ENCODE measurements at regions not wholly inside any gene's neighbourhood (a gene's known extent, or its start where the extent isn't known, plus 50 kb on each side); places are given as distances from the start of the nearest gene placed in this dataset.

- Mint-ChIP-seq H3K4me1 (peaks cover 9% of the 10 kb centered on the region), H3K36me3 (ENCODE audit: low read depth) (no peaks in the 10 kb centered on the region), H3K27ac (ENCODE audit: unreplicated experiment) (no peak overlapping the region), H3K27me3 (ENCODE audit: low read depth) (no peaks in the 10 kb centered on the region), H3K4me3 (no peak overlapping the region), H3K9me3 (peaks cover 2% of the 10 kb centered on the region)
- no peak for TF ChIP-seq CTCF (conservative IDR thresholded peaks at IDR 0.05)
- no peak for DNase-seq (ENCODE audit: low read depth, low spot score)
Observed at GRCh38 chr2:236657215-236657614, 87.6 kb downstream of the ACKR3 start.

GRCh38 chr2:236657801-236658200 is 88.2 kb downstream of the ACKR3 start:
- no peak for DNase-seq (ENCODE audit: low read depth, low spot score)
- TF ChIP-seq CTCF (conservative IDR thresholded peaks at IDR 0.05) = no peak
- Mint-ChIP-seq H3K9me3 (peaks cover 2% of the 10 kb centered on the region), H3K36me3 (ENCODE audit: low read depth) (no peaks in the 10 kb centered on the region), H3K4me1 (peaks cover 9% of the 10 kb centered on the region), H3K4me3 (no peak overlapping the region), H3K27ac (ENCODE audit: unreplicated experiment) (peak overlapping the region; percentile 15), H3K27me3 (ENCODE audit: low read depth) (no peaks in the 10 kb centered on the region)

GRCh38 chr2:236658974-236659757 is 89.5 kb downstream of the ACKR3 start:
- Mint-ChIP-seq H3K36me3 (ENCODE audit: low read depth) (no peaks in the 10 kb centered on the region), H3K9me3 (peaks cover 2% of the 10 kb centered on the region), H3K4me3 (no peak overlapping the region), H3K27ac (ENCODE audit: unreplicated experiment) (no peak overlapping the region), H3K4me1 (peaks cover 9% of the 10 kb centered on the region), H3K27me3 (ENCODE audit: low read depth) (no peaks in the 10 kb centered on the region)
- DNase-seq (ENCODE audit: low read depth, low spot score) = no peak
- no peak for TF ChIP-seq CTCF (conservative IDR thresholded peaks at IDR 0.05)

GRCh38 chr2:236659758-236660150 is 90.1 kb downstream of the ACKR3 start:
- TF ChIP-seq CTCF (conservative IDR thresholded peaks at IDR 0.05) = no peak
- Mint-ChIP-seq H3K36me3 (ENCODE audit: low read depth) (no peaks in the 10 kb centered on the region), H3K9me3 (peaks cover 2% of the 10 kb centered on the region), H3K27me3 (ENCODE audit: low read depth) (no peaks in the 10 kb centered on the region), H3K27ac (ENCODE audit: unreplicated experiment) (no peak overlapping the region), H3K4me1 (peaks cover 9% of the 10 kb centered on the region), H3K4me3 (no peak overlapping the region)
- DNase-seq (ENCODE audit: low read depth, low spot score) = no peak

- Mint-ChIP-seq H3K36me3 (ENCODE audit: low read depth) (no peaks in the 10 kb centered on the region), H3K9me3 (peaks cover 5% of the 10 kb centered on the region), H3K4me3 (no peak overlapping the region), H3K27me3 (ENCODE audit: low read depth) (no peaks in the 10 kb centered on the region), H3K4me1 (peaks cover 9% of the 10 kb centered on the region), H3K27ac (ENCODE audit: unreplicated experiment) (no peak overlapping the region)
- TF ChIP-seq CTCF (conservative IDR thresholded peaks at IDR 0.05) = no peak
- DNase-seq (ENCODE audit: low read depth, low spot score) = no peak
Observed at GRCh38 chr2:236661061-236661761, 91.6 kb downstream of the ACKR3 start.

All from neural crest cell (in vitro differentiated cells).